ENCODE measurements at regions not wholly inside any gene's neighbourhood (a gene's known extent, or its start where the extent isn't known, plus 50 kb on each side); places are given as distances from the start of the nearest gene placed in this dataset.

- Histone ChIP-seq H3K27me3 (no peaks in the 10 kb centered on the region), H3K4me3 (no peak overlapping the region), H3K27ac (no peak overlapping the region), H3K9me3 (no peaks in the 10 kb centered on the region), H3K4me1 (no peaks in the 10 kb centered on the region), H3K36me3 (no peaks in the 10 kb centered on the region)
- TF ChIP-seq POLR2AphosphoS5 (IDR thresholded peaks at IDR 0.05) (no peak), CTCF (IDR thresholded peaks at IDR 0.05) (no peak), POLR2A (IDR thresholded peaks at IDR 0.05) (no peak), EP300 (IDR thresholded peaks at IDR 0.05) (no peak)
- intact Hi-C loops (cut with DNase I): no loop called here
- WGBS, 2 donors: 49 to 80% methylated on average over 1 of the region's 1 CpG
- no peak for DNase-seq
Measured at GRCh38 chr7:96638669-96639068, 71.0 kb downstream of the SEM1 start.

GRCh38 chr7:96637522-96637921, 72.1 kb downstream of the SEM1 start:
- Histone ChIP-seq H3K4me1 (no peaks in the 10 kb centered on the region), H3K27me3 (no peaks in the 10 kb centered on the region), H3K4me3 (no peak overlapping the region), H3K27ac (no peak overlapping the region), H3K9me3 (no peaks in the 10 kb centered on the region), H3K36me3 (no peaks in the 10 kb centered on the region)
- intact Hi-C loops (cut with DNase I): no loop called here
- no peak for DNase-seq
- TF ChIP-seq POLR2AphosphoS5 (IDR thresholded peaks at IDR 0.05) (no peak), POLR2A (IDR thresholded peaks at IDR 0.05) (no peak), CTCF (IDR thresholded peaks at IDR 0.05) (no peak), EP300 (IDR thresholded peaks at IDR 0.05) (no peak)

GRCh38 chr7:96636979-96637378, 72.7 kb downstream of the SEM1 start:
- no peaks in the 10 kb centered on the region for H3K9me3 ChIP-seq
- H3K36me3 ChIP-seq: no peaks in the 10 kb centered on the region
- no peak overlapping the region for H3K27ac ChIP-seq
- DNase-seq: no peak
- no peak for TF ChIP-seq POLR2A (IDR thresholded peaks at IDR 0.05)
- TF ChIP-seq EP300 (IDR thresholded peaks at IDR 0.05): no peak
- TF ChIP-seq POLR2AphosphoS5 (IDR thresholded peaks at IDR 0.05): no peak
- no peak for TF ChIP-seq CTCF (IDR thresholded peaks at IDR 0.05)
- no peak overlapping the region for H3K4me3 ChIP-seq
- H3K4me1 ChIP-seq: no peaks in the 10 kb centered on the region
- no peaks in the 10 kb centered on the region for H3K27me3 ChIP-seq
- 80 to 85% methylated on average over 3 of the region's 3 CpGs for WGBS, 2 donors
- intact Hi-C loops (cut with DNase I): no loop called here

- WGBS, 2 donors: 53 to 76% methylated on average over 1 of the region's 1 CpG
- TF ChIP-seq EP300 (IDR thresholded peaks at IDR 0.05) (no peak), POLR2A (IDR thresholded peaks at IDR 0.05) (no peak), POLR2AphosphoS5 (IDR thresholded peaks at IDR 0.05) (no peak)
- H3K27ac ChIP-seq: no peak overlapping the region
- no peaks in the 10 kb centered on the region for H3K9me3 ChIP-seq
- H3K36me3 ChIP-seq: no peaks in the 10 kb centered on the region
- intact Hi-C loops (cut with DNase I): no loop called here
- DNase-seq: no peak
- H3K27me3 ChIP-seq: no peaks in the 10 kb centered on the region
- no peak overlapping the region for H3K4me3 ChIP-seq
- H3K4me1 ChIP-seq: no peaks in the 10 kb centered on the region
Measured at GRCh38 chr7:96636342-96636860, 73.2 kb downstream of the SEM1 start.

- no peaks in the 10 kb centered on the region for H3K4me1 ChIP-seq
- no peak for DNase-seq
- no peaks in the 10 kb centered on the region for H3K9me3 ChIP-seq
- TF ChIP-seq CTCF (IDR thresholded peaks at IDR 0.05) (no peak), POLR2AphosphoS5 (IDR thresholded peaks at IDR 0.05) (no peak), POLR2A (IDR thresholded peaks at IDR 0.05) (no peak), EP300 (IDR thresholded peaks at IDR 0.05) (no peak)
- no peak overlapping the region for H3K27ac ChIP-seq
- no peaks in the 10 kb centered on the region for H3K27me3 ChIP-seq
- intact Hi-C loops (cut with DNase I): no loop called here
- 88 to 94% methylated on average over 2 of the region's 2 CpGs for WGBS, 2 donors
- no peaks in the 10 kb centered on the region for H3K36me3 ChIP-seq
- H3K4me3 ChIP-seq: no peak overlapping the region
Measured at GRCh38 chr7:96629884-96630283, 79.8 kb downstream of the SEM1 start.

All from sigmoid colon (tissue), 6 donors.